H1 (cell line): ENCODE measurements at regions not wholly inside any gene's neighbourhood (a gene's known extent, or its start where the extent isn't known, plus 50 kb on each side); places are given as distances from the start of the nearest gene placed in this dataset.

ENCODE experiments used
- CTCF ChIP-seq, 3 experiments: IDR thresholded peaks; 1 replicate in 2 of 3; 2 replicates in 1 of 3; pipeline versions ENCODE4 v1.5.1 to v1.6.1; 2011; ENCODE audit warnings: low read length in 3 of 3, mild to moderate bottlenecking in 3 of 3, inconsistent platforms in 2 of 3, low read depth in 1 of 3, moderate library complexity in 1 of 3; ENCODE audit not compliant: insufficient read depth in 1 of 3; ENCODE audit errors: control extremely low read depth in 1 of 3
- HDAC6 ChIP-seq: IDR thresholded peaks from one replicate; pipeline ENCODE4 v1.7.1; 2012; ENCODE audit warnings: low read depth, mild to moderate bottlenecking, inconsistent platforms, low read length, moderate library complexity
- POLR2A ChIP-seq, 2 experiments: IDR thresholded peaks; 1 replicate in 1 of 2; 2 replicates in 1 of 2; pipeline ENCODE4 v1.6.1; 2011; ENCODE audit warnings: low read depth in 2 of 2, low read length in 2 of 2, mild to moderate bottlenecking in 2 of 2; ENCODE audit errors: control extremely low read depth in 1 of 2
- SUZ12 ChIP-seq: fragments of 200-600 bp; sonication (generic); IDR thresholded peaks from 2 replicates; pipeline ENCODE4 v1.6.1; 2012; ENCODE audit warnings: mild to moderate bottlenecking, inconsistent platforms, low read length, moderate library complexity, mixed read lengths

GRCh38 chr7:45259966-45260646 is 102.5 kb downstream of the RAMP3 start:
- TF ChIP-seq POLR2A (IDR thresholded peaks at IDR 0.05; ENCODE audit: control extremely low read depth in 1 of 2, low read depth in 2 of 2, low read length in 2 of 2) (no peak), HDAC6 (no peak), CTCF (IDR thresholded peaks at IDR 0.05; ENCODE audit: control extremely low read depth in 1 of 3, insufficient read depth in 1 of 3, low read depth in 1 of 3, low read length in 3 of 3) (peak; percentile 95 to 98 (median 97)), SUZ12 (no peak)
